SK-N-SH (cell line): ENCODE measurements at regions not wholly inside any gene's neighbourhood (a gene's known extent, or its start where the extent isn't known, plus 50 kb on each side); places are given as distances from the start of the nearest gene placed in this dataset.

Experiments used
- NRF1 ChIP-seq: IDR thresholded peaks from 2 replicates; pipeline ENCODE4 v1.6.1; 2012; ENCODE audit warnings: low read depth, mild to moderate bottlenecking, low read length
- POLR2AphosphoS5 ChIP-seq: IDR thresholded peaks from 2 replicates; pipeline ENCODE4 v1.6.1; 2012; ENCODE audit warnings: low read depth, low read length
- RFX5 ChIP-seq: IDR thresholded peaks from 2 replicates; pipeline ENCODE4 v1.6.1; 2012; ENCODE audit warnings: mild to moderate bottlenecking, improper control_type of control experiment, low read length
- TCF12 ChIP-seq: IDR thresholded peaks from 2 replicates; pipeline ENCODE4 v1.4.0; 2012
- TF ChIP-seq, protein P1 (sequence below): fragments of 200-600 bp; sonication (generic); IDR thresholded peaks from 2 replicates; pipeline ENCODE4 v1.6.1; 2017; ENCODE audit warnings: antibody characterized with exemption, mild to moderate bottlenecking, moderate library complexity
- TF ChIP-seq, protein P2 (sequence below): IDR thresholded peaks from 2 replicates; pipeline ENCODE4 v1.4.0; 2012; ENCODE audit warnings: low read depth

DNA sequence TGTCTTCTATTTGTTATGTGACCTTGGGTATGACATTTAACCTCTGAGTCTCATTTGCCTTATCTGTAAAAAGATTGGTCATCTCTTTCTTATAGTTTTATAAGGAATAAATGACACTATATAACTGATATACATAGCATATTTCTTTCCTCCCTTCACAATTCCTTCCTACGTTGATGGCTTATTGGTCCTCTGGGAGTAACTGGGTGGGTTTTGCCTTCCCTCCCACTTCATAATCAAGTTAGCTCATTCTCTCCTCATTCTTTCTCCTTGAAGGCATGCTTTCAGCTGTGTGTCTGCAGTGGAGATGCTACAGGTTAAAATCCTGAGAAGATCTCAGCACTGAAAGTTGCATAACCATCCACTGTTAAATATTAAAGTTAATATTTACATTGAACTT lies 382.4 kb downstream of the TMEM38B start:
- TF ChIP-seq, protein P1, sequence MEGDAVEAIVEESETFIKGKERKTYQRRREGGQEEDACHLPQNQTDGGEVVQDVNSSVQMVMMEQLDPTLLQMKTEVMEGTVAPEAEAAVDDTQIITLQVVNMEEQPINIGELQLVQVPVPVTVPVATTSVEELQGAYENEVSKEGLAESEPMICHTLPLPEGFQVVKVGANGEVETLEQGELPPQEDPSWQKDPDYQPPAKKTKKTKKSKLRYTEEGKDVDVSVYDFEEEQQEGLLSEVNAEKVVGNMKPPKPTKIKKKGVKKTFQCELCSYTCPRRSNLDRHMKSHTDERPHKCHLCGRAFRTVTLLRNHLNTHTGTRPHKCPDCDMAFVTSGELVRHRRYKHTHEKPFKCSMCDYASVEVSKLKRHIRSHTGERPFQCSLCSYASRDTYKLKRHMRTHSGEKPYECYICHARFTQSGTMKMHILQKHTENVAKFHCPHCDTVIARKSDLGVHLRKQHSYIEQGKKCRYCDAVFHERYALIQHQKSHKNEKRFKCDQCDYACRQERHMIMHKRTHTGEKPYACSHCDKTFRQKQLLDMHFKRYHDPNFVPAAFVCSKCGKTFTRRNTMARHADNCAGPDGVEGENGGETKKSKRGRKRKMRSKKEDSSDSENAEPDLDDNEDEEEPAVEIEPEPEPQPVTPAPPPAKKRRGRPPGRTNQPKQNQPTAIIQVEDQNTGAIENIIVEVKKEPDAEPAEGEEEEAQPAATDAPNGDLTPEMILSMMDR = no peak
- no peak for TF ChIP-seq POLR2AphosphoS5
- no peak for TF ChIP-seq TCF12
- TF ChIP-seq, protein P2, sequence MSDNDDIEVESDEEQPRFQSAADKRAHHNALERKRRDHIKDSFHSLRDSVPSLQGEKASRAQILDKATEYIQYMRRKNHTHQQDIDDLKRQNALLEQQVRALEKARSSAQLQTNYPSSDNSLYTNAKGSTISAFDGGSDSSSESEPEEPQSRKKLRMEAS = no peak
- no peak for TF ChIP-seq NRF1
- TF ChIP-seq RFX5 = no peak
